ENCODE measurements at regions not wholly inside any gene's neighbourhood (a gene's known extent, or its start where the extent isn't known, plus 50 kb on each side); places are given as distances from the start of the nearest gene placed in this dataset.

DNA sequence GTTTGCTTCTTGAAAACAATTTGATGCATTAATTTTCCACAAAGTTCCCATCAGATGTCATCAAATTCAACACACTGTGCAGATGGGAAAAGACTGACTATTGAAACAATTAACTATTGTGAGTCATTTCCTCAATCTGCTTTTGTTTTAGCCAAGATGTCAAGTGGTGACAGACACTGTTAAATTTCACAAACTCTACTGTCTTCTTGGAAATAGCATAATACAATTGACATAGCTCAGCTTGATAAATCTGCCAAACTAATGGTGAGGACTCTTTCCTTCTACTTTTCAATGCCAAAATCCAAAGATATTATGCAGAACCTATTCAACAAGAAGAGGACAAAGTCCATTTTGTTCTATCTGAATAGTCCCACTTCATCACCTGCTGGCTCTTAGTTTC, 242.3 kb downstream of the CAAP1 start:
- TF ChIP-seq, protein P1, sequence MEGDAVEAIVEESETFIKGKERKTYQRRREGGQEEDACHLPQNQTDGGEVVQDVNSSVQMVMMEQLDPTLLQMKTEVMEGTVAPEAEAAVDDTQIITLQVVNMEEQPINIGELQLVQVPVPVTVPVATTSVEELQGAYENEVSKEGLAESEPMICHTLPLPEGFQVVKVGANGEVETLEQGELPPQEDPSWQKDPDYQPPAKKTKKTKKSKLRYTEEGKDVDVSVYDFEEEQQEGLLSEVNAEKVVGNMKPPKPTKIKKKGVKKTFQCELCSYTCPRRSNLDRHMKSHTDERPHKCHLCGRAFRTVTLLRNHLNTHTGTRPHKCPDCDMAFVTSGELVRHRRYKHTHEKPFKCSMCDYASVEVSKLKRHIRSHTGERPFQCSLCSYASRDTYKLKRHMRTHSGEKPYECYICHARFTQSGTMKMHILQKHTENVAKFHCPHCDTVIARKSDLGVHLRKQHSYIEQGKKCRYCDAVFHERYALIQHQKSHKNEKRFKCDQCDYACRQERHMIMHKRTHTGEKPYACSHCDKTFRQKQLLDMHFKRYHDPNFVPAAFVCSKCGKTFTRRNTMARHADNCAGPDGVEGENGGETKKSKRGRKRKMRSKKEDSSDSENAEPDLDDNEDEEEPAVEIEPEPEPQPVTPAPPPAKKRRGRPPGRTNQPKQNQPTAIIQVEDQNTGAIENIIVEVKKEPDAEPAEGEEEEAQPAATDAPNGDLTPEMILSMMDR (IDR thresholded peaks at IDR 0.05), result no peak
- no peak for TF ChIP-seq POLR2A (IDR thresholded peaks at IDR 0.05)

Data from lower leg skin (tissue), 3 donors.